HUES64 (cell line): ENCODE measurements at regions not wholly inside any gene's neighbourhood (a gene's known extent, or its start where the extent isn't known, plus 50 kb on each side); places are given as distances from the start of the nearest gene placed in this dataset.
"Not testable (repeated sequence)": the region's sequence is repeated elsewhere in the genome, so short reads cannot be mapped to it uniquely, and the experiment has no call there.

ENCODE experiments used
- H3K27ac ChIP-seq: 2 replicates; pipeline ENCODE4 v1.7.0; 2013; ENCODE audit warnings: low read depth, low read length, inconsistent platforms
- H3K27me3 ChIP-seq: 2 replicates; pipeline ENCODE4 v1.6.1; 2013; ENCODE audit warnings: mild to moderate bottlenecking, low read length; ENCODE audit not compliant: insufficient read depth
- H3K36me3 ChIP-seq: 2 replicates; pipeline ENCODE4 v1.6.1; 2013; ENCODE audit warnings: mild to moderate bottlenecking, low read length; ENCODE audit not compliant: insufficient read depth
- H3K4me1 ChIP-seq: 2 replicates; pipeline ENCODE4 v1.6.1; 2013; ENCODE audit warnings: mild to moderate bottlenecking, low read length, moderate library complexity; ENCODE audit not compliant: insufficient read depth
- H3K4me3 ChIP-seq: 2 replicates; pipeline ENCODE4 v1.5.1; 2013; ENCODE audit warnings: mild to moderate bottlenecking, low read length, moderate library complexity
- H3K9ac ChIP-seq: 2 replicates; pipeline ENCODE4 v1.6.1; 2013; ENCODE audit warnings: mild to moderate bottlenecking, low read depth, low read length
- H3K9me3 ChIP-seq: 2 replicates; pipeline ENCODE4 v1.6.1; 2013; ENCODE audit warnings: low read depth, low read length; ENCODE audit not compliant: insufficient read depth
- whole genome bisulfite sequencing: fragments of 150-250, 120-280 bp; methylation state at CpG from one replicate; pipeline ENCODE4 v1.1.7; 2013; ENCODE audit warnings: missing lambda C conversion rate; 5-methylcytosine and 5-hydroxymethylcytosine counted together

DNA sequence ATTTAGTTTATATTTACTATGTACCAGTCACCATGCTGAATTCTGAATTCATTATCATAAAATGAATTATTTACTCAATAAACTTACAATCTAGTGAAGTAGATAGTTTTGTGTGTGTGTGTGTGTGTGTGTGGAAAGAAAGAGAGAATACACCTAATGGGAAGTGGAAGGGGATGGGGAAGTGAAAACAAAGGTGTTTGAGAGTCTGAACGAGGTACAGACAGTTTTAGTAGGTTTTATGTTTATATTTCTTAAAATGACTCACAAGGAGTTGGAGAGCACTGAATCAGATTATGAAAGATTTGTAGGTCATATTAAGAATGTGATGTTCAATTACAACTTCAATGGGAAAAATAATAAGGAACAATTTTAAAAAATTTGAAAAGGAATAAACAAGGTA lies 1753.0 kb downstream of the SLITRK1 start:
- no peaks in the 10 kb centered on the region for H3K4me1 ChIP-seq
- H3K9ac ChIP-seq, result no peak overlapping the region
- no peak overlapping the region for H3K4me3 ChIP-seq
- H3K27ac ChIP-seq, result no peak overlapping the region
- H3K9me3 ChIP-seq, result no peaks in the 10 kb centered on the region
- no peaks in the 10 kb centered on the region for H3K27me3 ChIP-seq
- H3K36me3 ChIP-seq, result no peaks in the 10 kb centered on the region
- WGBS, result 95% methylated on average over 1 of the region's 1 CpG

DNA sequence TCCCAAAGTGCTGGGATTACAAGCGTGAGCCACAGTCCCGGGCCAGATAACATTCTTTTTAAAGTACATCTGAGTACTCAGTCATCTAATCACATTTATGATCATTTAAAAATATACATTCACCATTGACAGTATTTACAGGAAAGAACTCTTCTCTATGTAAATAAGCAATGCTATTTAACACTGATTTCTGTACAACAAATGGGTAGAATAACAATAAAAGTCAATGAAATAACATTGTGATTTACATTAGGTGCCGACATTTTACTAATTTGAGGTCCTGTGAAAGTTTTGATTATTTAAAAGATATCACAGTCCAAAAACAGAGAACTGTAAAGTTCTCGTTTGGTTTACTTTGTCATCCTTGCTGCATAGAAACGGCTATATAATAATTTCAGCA lies 1763.7 kb downstream of the SLITRK1 start:
- no peaks in the 10 kb centered on the region for H3K9me3 ChIP-seq
- no peak overlapping the region for H3K27ac ChIP-seq
- 90% methylated on average over 5 of the region's 5 CpGs for WGBS
- no peak overlapping the region for H3K9ac ChIP-seq
- H3K4me3 ChIP-seq, result no peak overlapping the region
- H3K27me3 ChIP-seq, result no peaks in the 10 kb centered on the region
- H3K4me1 ChIP-seq, result no peaks in the 10 kb centered on the region
- no peaks in the 10 kb centered on the region for H3K36me3 ChIP-seq

DNA sequence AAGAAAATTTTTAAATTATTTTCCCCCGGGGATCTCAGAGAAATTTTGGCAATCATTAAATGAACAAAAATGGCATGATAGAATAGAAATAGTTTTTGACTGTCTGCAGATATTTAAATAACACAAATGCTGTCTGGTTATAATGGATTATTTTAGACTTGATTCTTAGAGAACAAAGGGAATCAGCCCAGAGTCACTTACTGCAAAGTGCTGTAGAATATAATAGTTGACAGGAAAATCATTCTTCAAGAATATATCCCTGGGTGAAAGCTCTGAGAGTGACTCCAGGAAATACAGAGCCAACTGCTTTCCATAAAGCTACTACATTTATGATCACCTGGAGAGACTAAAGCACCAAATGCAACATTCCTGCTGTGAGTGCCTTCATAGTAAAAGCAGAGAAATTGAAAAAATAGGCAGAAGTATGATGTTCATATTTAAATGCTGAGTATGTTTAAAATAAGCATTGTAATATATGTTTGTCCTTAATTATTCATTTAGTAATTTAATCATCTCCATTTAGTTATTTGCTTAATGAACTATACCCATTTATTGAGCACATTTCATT lies 1765.8 kb downstream of the SLITRK1 start:
- H3K27me3 ChIP-seq, result no peaks in the 10 kb centered on the region
- no peak overlapping the region for H3K9ac ChIP-seq
- no peaks in the 10 kb centered on the region for H3K36me3 ChIP-seq
- H3K27ac ChIP-seq, result no peak overlapping the region
- H3K4me3 ChIP-seq, result no peak overlapping the region
- WGBS, result 100% methylated on average over 1 of the region's 1 CpG
- H3K4me1 ChIP-seq, result no peaks in the 10 kb centered on the region
- H3K9me3 ChIP-seq, result no peaks in the 10 kb centered on the region

DNA sequence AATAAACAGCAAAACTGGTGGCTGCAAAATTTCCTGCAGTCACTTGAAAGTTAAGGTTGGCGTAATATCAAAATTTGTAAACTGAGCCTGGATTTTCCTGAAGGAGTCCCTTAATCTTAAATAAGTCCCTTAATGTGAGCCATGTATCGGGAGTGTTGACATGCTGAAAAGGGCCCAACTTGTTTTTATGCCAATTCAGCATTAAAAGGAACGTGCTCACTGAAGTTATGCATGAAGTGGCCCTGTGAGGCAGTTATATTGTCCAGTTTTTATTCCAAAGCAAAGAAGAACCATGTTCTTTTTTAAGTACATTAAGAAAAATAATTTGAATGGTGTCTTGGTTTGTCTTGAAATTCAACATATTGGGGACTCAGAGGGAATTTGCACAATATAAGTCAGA lies 1766.9 kb downstream of the SLITRK1 start:
- 98% methylated on average over 3 of the region's 3 CpGs for WGBS
- no peaks in the 10 kb centered on the region for H3K4me1 ChIP-seq

DNA sequence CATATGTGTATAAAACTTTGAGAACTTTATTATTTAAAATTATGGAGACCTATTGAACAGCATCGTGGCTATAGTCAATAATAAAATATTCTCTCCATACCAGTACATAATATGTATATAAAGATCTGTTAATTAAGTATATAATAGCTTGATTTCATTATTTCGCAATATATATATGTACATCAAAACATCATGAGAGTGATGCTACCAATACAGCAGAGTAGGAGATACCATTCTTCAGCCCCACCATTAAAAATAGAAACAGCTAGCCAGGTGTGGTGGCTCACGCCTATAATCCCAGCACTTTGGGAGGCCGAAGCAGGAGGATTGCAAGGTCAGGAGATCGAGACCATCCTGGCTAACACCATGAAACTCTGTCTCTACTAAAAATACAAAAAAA lies 1755.3 kb upstream of the SPRY2 start:
- H3K4me3 ChIP-seq, result no peak overlapping the region
- no peak overlapping the region for H3K9ac ChIP-seq
- H3K9me3 ChIP-seq, result no peaks in the 10 kb centered on the region
- no peaks in the 10 kb centered on the region for H3K27me3 ChIP-seq
- H3K4me1 ChIP-seq, result no peaks in the 10 kb centered on the region
- no peaks in the 10 kb centered on the region for H3K36me3 ChIP-seq
- no peak overlapping the region for H3K27ac ChIP-seq
- WGBS, result 97% methylated on average over 3 of the region's 5 CpGs

More for the DNA sequence above, 1766.9 kb downstream of the SLITRK1 start:
- H3K36me3 ChIP-seq, result no peaks in the 10 kb centered on the region
- no peak overlapping the region for H3K4me3 ChIP-seq
- H3K9me3 ChIP-seq, result no peaks in the 10 kb centered on the region
- no peak overlapping the region for H3K27ac ChIP-seq
- H3K27me3 ChIP-seq, result no peaks in the 10 kb centered on the region
- H3K9ac ChIP-seq, result no peak overlapping the region

DNA sequence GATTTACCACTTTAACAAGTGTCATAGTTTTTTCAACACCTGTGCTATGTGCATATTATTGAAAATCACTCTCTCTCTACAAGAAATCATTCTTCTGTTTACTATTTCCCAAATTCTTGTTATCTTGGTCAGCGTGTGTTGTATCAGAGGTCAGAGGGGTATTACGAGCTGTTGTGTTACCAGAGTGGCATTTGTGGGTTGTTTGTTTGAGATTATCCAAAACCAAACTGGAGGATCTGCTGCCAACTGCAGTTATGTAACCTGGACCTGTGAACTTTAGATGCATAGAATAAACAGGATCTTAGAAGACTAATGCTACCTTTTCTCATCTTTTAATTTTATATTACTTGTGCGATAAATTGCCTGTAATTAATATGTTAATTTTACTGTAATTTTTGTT lies 1751.4 kb upstream of the SPRY2 start:
- no peak overlapping the region for H3K9ac ChIP-seq
- H3K36me3 ChIP-seq, result no peaks in the 10 kb centered on the region
- no peaks in the 10 kb centered on the region for H3K9me3 ChIP-seq
- WGBS, result 100% methylated on average over 2 of the region's 3 CpGs
- no peaks in the 10 kb centered on the region for H3K4me1 ChIP-seq
- no peak overlapping the region for H3K4me3 ChIP-seq
- H3K27ac ChIP-seq, result no peak overlapping the region
- H3K27me3 ChIP-seq, result no peaks in the 10 kb centered on the region

DNA sequence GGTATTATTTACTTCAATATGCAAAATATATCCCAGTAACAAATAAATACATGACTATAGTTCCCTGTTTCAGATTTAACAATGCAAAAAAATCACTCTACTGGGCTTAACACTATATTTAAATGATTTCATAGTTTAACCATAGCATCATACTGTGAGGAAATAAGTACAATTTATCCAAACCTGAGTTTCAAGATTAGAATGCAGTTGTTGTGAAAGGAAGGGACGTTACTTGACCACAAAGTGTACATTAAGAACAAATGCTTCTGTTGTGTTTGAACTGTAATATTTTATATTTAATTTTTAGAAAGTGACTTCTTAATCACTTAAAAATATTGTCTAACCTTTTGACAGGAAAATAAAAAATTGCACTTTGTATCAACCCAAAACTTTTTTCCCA lies 1747.9 kb upstream of the SPRY2 start:
- Histone ChIP-seq H3K9me3 (no peaks in the 10 kb centered on the region), H3K9ac (no peak overlapping the region), H3K27me3 (no peaks in the 10 kb centered on the region), H3K36me3 (no peaks in the 10 kb centered on the region), H3K4me1 (0 out of 2 replicates have a peak, but pooled peaks cover 7% of the 10 kb centered on the region), H3K4me3 (no peak overlapping the region), H3K27ac (no peak overlapping the region)
- WGBS, result no CpG with 5 or more reads among the region's 1 CpG

DNA sequence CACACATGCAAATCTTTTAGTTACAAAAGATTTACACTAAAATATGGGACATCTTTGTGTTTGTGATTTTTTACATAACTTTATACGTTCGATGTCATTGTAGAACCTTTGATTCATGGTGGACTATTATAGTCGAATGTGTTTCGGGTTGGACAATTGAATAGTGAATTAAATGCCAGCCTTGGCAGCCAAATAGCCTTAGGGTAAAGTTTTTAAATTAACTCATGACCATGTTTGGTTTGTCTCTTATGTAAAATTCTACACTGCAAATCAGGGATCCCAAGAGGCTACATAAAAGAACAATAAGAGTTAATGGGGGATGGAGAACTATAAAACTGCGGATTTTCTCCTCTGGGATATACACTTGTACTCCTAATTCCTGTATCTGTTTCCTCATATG lies 1735.6 kb upstream of the SPRY2 start:
- H3K27me3 ChIP-seq, result no peaks in the 10 kb centered on the region
- H3K4me1 ChIP-seq, result peaks cover 12% of the 10 kb centered on the region; the same call in 1 of the 2 replicates
- no peak overlapping the region for H3K9ac ChIP-seq
- no peaks in the 10 kb centered on the region for H3K36me3 ChIP-seq
- H3K4me3 ChIP-seq, result no peak overlapping the region
- 95% methylated on average over 5 of the region's 5 CpGs for WGBS
- no peaks in the 10 kb centered on the region for H3K9me3 ChIP-seq
- H3K27ac ChIP-seq, result no peak overlapping the region

DNA sequence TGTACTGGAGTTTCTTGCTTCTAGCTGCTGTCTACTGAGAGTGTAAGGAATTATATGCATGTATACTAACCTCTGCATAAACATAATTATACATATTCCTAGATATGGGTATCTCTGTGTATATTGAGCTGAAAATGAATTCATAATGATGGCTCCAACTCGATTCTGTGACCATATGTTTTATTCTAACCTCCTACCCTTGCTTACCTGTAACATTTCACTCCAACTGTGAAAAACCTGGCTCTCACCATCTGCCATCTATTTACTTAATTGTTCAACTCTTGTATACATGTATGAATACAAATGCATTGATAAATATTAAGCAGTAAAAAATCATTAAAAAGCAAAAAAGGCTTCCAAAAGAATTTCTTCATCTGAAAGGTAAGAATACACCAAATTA lies 1729.5 kb upstream of the SPRY2 start:
- H3K4me1 ChIP-seq, result no peaks in the 10 kb centered on the region
- no peak overlapping the region for H3K9ac ChIP-seq
- no peaks in the 10 kb centered on the region for H3K9me3 ChIP-seq
- H3K27ac ChIP-seq, result no peak overlapping the region
- no peaks in the 10 kb centered on the region for H3K27me3 ChIP-seq
- H3K36me3 ChIP-seq, result no peaks in the 10 kb centered on the region
- no peak overlapping the region for H3K4me3 ChIP-seq
- WGBS, result 83% methylated on average over 1 of the region's 1 CpG

DNA sequence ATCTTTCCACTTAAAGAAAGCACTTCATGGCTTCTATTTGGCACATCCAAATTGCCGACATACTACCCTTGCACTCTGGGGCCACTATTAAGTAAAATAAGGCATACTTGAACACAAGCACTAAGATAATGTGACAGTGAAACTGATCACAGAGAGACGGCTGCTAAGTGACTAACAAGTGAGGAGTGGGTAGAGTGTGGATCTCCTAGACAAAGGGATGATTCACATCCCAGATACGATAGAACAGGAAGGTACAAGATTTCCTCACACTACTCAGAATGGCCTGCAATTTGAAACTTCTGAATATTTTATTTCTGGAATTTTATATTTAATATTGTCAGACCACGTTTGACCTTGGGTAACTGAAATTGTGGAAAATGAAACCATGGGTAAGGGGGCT lies 1721.8 kb upstream of the SPRY2 start:
- Histone ChIP-seq H3K36me3 (no peaks in the 10 kb centered on the region), H3K4me3 (no peak overlapping the region), H3K9ac (no peak overlapping the region), H3K9me3 (no peaks in the 10 kb centered on the region), H3K4me1 (no peaks in the 10 kb centered on the region), H3K27ac (no peak overlapping the region), H3K27me3 (no peaks in the 10 kb centered on the region)
- 96% methylated on average over 3 of the region's 4 CpGs for WGBS

DNA sequence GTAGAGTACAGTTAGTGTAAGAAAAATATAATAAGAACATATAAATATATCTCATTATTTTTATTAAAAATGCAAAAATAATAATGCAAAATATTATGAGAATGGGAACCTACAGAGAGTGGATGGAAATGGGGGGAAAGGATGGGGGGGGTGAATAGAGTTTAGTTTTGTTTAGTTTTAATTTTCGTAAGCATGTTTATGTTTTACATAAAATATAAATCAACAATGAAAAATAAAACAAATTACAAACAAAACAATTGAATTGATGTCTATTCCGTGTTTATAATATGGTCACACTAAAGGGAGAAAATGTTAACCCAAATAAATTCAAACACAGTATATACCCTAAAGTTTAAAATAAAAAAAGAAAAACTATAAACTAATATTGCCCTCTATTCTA lies 1717.4 kb upstream of the SPRY2 start:
- Histone ChIP-seq H3K36me3 (no peaks in the 10 kb centered on the region), H3K4me3 (no peak overlapping the region), H3K9me3 (no peaks in the 10 kb centered on the region), H3K27me3 (no peaks in the 10 kb centered on the region), H3K9ac (no peak overlapping the region), H3K4me1 (no peaks in the 10 kb centered on the region), H3K27ac (no peak overlapping the region)
- no CpG with 5 or more reads among the region's 2 CpGs for WGBS

DNA sequence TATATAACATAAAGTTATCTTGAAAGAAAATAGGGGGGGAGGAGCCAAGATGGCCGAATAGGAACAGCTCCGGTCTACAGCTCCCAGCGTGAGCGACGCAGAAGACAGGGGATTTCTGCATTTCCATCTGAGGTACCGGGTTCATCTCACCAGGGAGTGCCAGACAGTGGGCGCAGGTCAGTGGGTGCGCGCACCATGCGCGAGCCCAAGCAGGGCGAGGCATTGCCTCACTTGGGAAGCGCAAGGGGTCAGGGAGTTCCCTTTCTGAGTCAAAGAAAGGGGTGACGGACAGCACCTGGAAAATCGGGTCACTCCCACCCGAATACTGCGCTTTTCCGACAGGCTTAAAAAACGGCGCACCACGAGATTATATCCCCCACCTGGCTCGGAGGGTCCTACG lies 1704.4 kb upstream of the SPRY2 start:
- H3K9me3 ChIP-seq, H3K4me1 ChIP-seq, H3K27ac ChIP-seq, H3K4me3 ChIP-seq, H3K9ac ChIP-seq, H3K27me3 ChIP-seq, H3K36me3 ChIP-seq: not testable (repeated sequence)
- 93% methylated on average over 22 of the region's 23 CpGs for WGBS
